ENCODE measurements at regions not wholly inside any gene's neighbourhood (a gene's known extent, or its start where the extent isn't known, plus 50 kb on each side); places are given as distances from the start of the nearest gene placed in this dataset.
"Not testable (repeated sequence)": the region's sequence is repeated elsewhere in the genome, so short reads cannot be mapped to it uniquely, and the experiment has no call there.

GRCh38 chr13:74266861-74267260 is 132.7 kb upstream of the KLF12 start:
- H3K4me1 ChIP-seq: no peaks in the 10 kb centered on the region
- intact Hi-C loops (cut with DNase I; ENCODE audit: low total_unique reads): no loop called here
- H3K27ac ChIP-seq: no peak overlapping the region
- peaks cover 0 to 31% of the 10 kb centered on the region in 2 donors for H3K9me3 ChIP-seq
- H3K36me3 ChIP-seq: no peaks in the 10 kb centered on the region
- no peaks in the 10 kb centered on the region for H3K27me3 ChIP-seq
- no peak for DNase-seq (ENCODE audit: low spot score in 2 of 2)
- no peak for TF ChIP-seq CTCF (IDR thresholded peaks at IDR 0.05)
- no peak for TF ChIP-seq POLR2AphosphoS5 (IDR thresholded peaks at IDR 0.05)
- no peak for TF ChIP-seq POLR2A (IDR thresholded peaks at IDR 0.05)
- H3K4me3 ChIP-seq: no peak overlapping the region

- DNase-seq (ENCODE audit: low spot score in 2 of 2): no peak
- H3K9me3 ChIP-seq: peaks cover 0 to 27% of the 10 kb centered on the region in 2 donors
- intact Hi-C loops (cut with DNase I; ENCODE audit: low total_unique reads): no loop called here
- H3K27ac ChIP-seq: no peak overlapping the region
- H3K36me3 ChIP-seq: no peaks in the 10 kb centered on the region
- no peaks in the 10 kb centered on the region for H3K27me3 ChIP-seq
- no peaks in the 10 kb centered on the region for H3K4me1 ChIP-seq
- no peak overlapping the region for H3K4me3 ChIP-seq
- TF ChIP-seq POLR2A (IDR thresholded peaks at IDR 0.05): no peak
- no peak for TF ChIP-seq POLR2AphosphoS5 (IDR thresholded peaks at IDR 0.05)
- no peak for TF ChIP-seq CTCF (IDR thresholded peaks at IDR 0.05)
Observed at GRCh38 chr13:74266309-74266708, 132.1 kb upstream of the KLF12 start.

GRCh38 chr13:74264333-74264732 is 130.1 kb upstream of the KLF12 start:
- DNase-seq (ENCODE audit: low spot score in 2 of 2): no peak
- no peaks in the 10 kb centered on the region for H3K4me1 ChIP-seq
- intact Hi-C loops (cut with DNase I; ENCODE audit: low total_unique reads): no loop called here

GRCh38 chr13:74260420-74260819 is 126.2 kb upstream of the KLF12 start:
- intact Hi-C loops (cut with DNase I; ENCODE audit: low total_unique reads); H3K27ac ChIP-seq; H3K4me3 ChIP-seq; DNase-seq (ENCODE audit: low spot score in 2 of 2); H3K36me3 ChIP-seq; H3K4me1 ChIP-seq; H3K27me3 ChIP-seq: not testable (repeated sequence)
- H3K9me3 ChIP-seq: peaks cover 0 to 12% of the 10 kb centered on the region in 2 donors

More at GRCh38 chr13:74264333-74264732, 130.1 kb upstream of the KLF12 start:
- no peaks in the 10 kb centered on the region for H3K36me3 ChIP-seq
- no peak overlapping the region for H3K4me3 ChIP-seq
- H3K9me3 ChIP-seq: peaks cover 0 to 27% of the 10 kb centered on the region in 2 donors
- H3K27me3 ChIP-seq: no peaks in the 10 kb centered on the region
- no peak for TF ChIP-seq POLR2A (IDR thresholded peaks at IDR 0.05)
- H3K27ac ChIP-seq: no peak overlapping the region

GRCh38 chr13:74259641-74260040 is 125.4 kb upstream of the KLF12 start:
- Histone ChIP-seq H3K9me3 (peaks cover 0 to 12% of the 10 kb centered on the region in 2 donors), H3K4me3 (no peak overlapping the region), H3K27me3 (no peaks in the 10 kb centered on the region), H3K4me1 (no peaks in the 10 kb centered on the region), H3K36me3 (no peaks in the 10 kb centered on the region), H3K27ac (no peak overlapping the region)
- no peak for DNase-seq (ENCODE audit: low spot score in 2 of 2)
- intact Hi-C loops (cut with DNase I; ENCODE audit: low total_unique reads): no loop called here
- TF ChIP-seq POLR2A (IDR thresholded peaks at IDR 0.05): no peak
- no peak for TF ChIP-seq POLR2AphosphoS5 (IDR thresholded peaks at IDR 0.05)

GRCh38 chr13:74258961-74259360 is 124.8 kb upstream of the KLF12 start:
- Histone ChIP-seq H3K36me3 (no peaks in the 10 kb centered on the region), H3K4me3 (no peak overlapping the region), H3K27ac (no peak overlapping the region), H3K4me1 (no peaks in the 10 kb centered on the region), H3K9me3 (peaks cover 0 to 5% of the 10 kb centered on the region in 2 donors), H3K27me3 (no peaks in the 10 kb centered on the region)
- no peak for DNase-seq (ENCODE audit: low spot score in 2 of 2)
- intact Hi-C loops (cut with DNase I; ENCODE audit: low total_unique reads): no loop called here
- TF ChIP-seq POLR2AphosphoS5 (IDR thresholded peaks at IDR 0.05): no peak
- no peak for TF ChIP-seq POLR2A (IDR thresholded peaks at IDR 0.05)
- TF ChIP-seq CTCF (IDR thresholded peaks at IDR 0.05): no peak

GRCh38 chr13:74256969-74257368 is 122.8 kb upstream of the KLF12 start:
- Histone ChIP-seq H3K9me3 (no peaks in the 10 kb centered on the region), H3K27ac (no peak overlapping the region), H3K36me3 (no peaks in the 10 kb centered on the region), H3K27me3 (no peaks in the 10 kb centered on the region), H3K4me3 (no peak overlapping the region), H3K4me1 (no peaks in the 10 kb centered on the region)
- intact Hi-C loops (cut with DNase I; ENCODE audit: low total_unique reads): no loop called here
- no peak for DNase-seq (ENCODE audit: low spot score in 2 of 2)
- TF ChIP-seq POLR2A (IDR thresholded peaks at IDR 0.05): no peak
- no peak for TF ChIP-seq CTCF (IDR thresholded peaks at IDR 0.05)
- TF ChIP-seq POLR2AphosphoS5 (IDR thresholded peaks at IDR 0.05): no peak

Measured in breast epithelium (tissue), 4 donors.